ENCODE measurements at regions not wholly inside any gene's neighbourhood (a gene's known extent, or its start where the extent isn't known, plus 50 kb on each side); places are given as distances from the start of the nearest gene placed in this dataset.

- Histone ChIP-seq H3K4me3 (replicated peaks; ENCODE audit: low read depth, low read length) (no peak overlapping the region), H3K27me3 (replicated peaks; ENCODE audit: control insufficient read depth, insufficient read depth, low read length) (no peaks in the 10 kb centered on the region), H3K36me3 (ENCODE audit: control insufficient read depth, insufficient read depth, low read length) (no peaks in the 10 kb centered on the region)
- no peak for DNase-seq (ENCODE audit: extremely low read depth, insufficient read length)
- TF ChIP-seq CTCF (IDR thresholded peaks at IDR 0.05; ENCODE audit: insufficient read depth, low read length, poor library complexity, severe bottlenecking), result no peak
These were observed 152.8 kb upstream of the CTAGE1 start for GRCh38 chr18:22570492-22570891.

DNA sequence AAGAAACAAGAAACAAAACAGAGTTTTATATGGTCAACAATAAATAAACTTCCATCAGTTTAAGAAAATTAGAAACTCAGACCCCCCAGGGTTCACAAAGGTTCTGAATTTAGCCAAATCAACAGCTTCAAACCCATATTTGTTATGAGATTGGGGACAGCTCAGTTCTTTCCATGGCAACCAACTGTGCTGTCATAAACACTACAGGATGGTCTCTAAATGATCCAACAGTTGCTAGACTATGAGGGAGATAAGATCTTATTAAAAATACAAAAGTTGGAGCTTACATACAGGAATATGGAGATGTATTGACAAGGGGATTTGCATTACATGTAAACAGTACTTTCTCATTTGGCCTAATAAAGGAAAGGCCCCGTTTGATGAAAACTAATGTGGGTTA lies 154.6 kb upstream of the CTAGE1 start:
- TF ChIP-seq CTCF (IDR thresholded peaks at IDR 0.05; ENCODE audit: insufficient read depth, low read length, poor library complexity, severe bottlenecking), result no peak
- H3K36me3 ChIP-seq (ENCODE audit: control insufficient read depth, insufficient read depth, low read length), result no peaks in the 10 kb centered on the region
- no peak overlapping the region for H3K4me3 ChIP-seq (replicated peaks; ENCODE audit: low read depth, low read length)
- H3K27me3 ChIP-seq (replicated peaks; ENCODE audit: control insufficient read depth, insufficient read depth, low read length), result no peaks in the 10 kb centered on the region
- no peak for DNase-seq (ENCODE audit: extremely low read depth, insufficient read length)

DNA sequence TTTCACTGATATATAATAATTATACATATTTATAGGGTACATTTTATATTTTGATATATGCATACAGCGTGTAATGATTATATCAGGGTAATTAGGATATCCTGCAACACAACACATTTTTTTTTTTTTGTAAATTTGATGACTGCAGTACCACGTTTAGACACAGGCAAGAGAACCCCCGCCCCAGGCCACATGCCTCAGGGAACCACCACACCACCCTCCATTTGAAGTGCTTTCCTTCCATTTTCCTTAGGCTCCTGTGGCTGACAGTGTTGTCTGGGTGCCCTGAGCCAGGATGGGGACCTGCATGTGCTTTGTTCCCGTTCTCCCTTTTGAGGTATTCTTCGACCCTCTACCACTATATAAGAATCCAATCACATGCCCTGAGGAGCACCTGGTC lies 161.6 kb upstream of the CTAGE1 start:
- DNase-seq (ENCODE audit: extremely low read depth, insufficient read length), result no peak
- no peak for TF ChIP-seq CTCF (IDR thresholded peaks at IDR 0.05; ENCODE audit: insufficient read depth, low read length, poor library complexity, severe bottlenecking)
- Histone ChIP-seq H3K36me3 (ENCODE audit: control insufficient read depth, insufficient read depth, low read length) (no peaks in the 10 kb centered on the region), H3K4me3 (replicated peaks; ENCODE audit: low read depth, low read length) (no peak overlapping the region), H3K27me3 (replicated peaks; ENCODE audit: control insufficient read depth, insufficient read depth, low read length) (no peaks in the 10 kb centered on the region)

DNA sequence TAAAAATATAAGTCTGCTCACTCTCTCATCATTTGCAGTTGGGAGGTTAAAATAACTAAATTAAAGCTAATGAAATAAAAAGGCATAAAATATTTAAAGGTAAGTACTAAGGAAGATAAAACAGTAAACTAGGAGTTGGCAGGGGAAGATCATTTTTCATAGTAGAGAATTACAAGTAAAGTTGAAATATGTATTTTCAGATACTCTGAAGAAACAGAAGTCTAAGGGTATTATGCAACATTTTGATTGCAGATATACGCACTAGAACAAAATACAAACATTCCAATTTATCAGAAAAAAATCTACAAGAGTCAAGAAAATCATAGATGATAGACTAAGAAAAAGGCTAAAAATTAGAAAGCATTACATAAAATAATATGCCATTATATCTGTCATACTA lies 167.6 kb upstream of the CTAGE1 start:
- no peak for TF ChIP-seq CTCF (IDR thresholded peaks at IDR 0.05; ENCODE audit: insufficient read depth, low read length, poor library complexity, severe bottlenecking)
- H3K36me3 ChIP-seq (ENCODE audit: control insufficient read depth, insufficient read depth, low read length), result no peaks in the 10 kb centered on the region
- H3K4me3 ChIP-seq (replicated peaks; ENCODE audit: low read depth, low read length), result no peak overlapping the region
- no peaks in the 10 kb centered on the region for H3K27me3 ChIP-seq (replicated peaks; ENCODE audit: control insufficient read depth, insufficient read depth, low read length)
- DNase-seq (ENCODE audit: extremely low read depth, insufficient read length), result no peak

- DNase-seq (ENCODE audit: extremely low read depth, insufficient read length), result no peak
- no peaks in the 10 kb centered on the region for H3K36me3 ChIP-seq (ENCODE audit: control insufficient read depth, insufficient read depth, low read length)
- no peak for TF ChIP-seq CTCF (IDR thresholded peaks at IDR 0.05; ENCODE audit: insufficient read depth, low read length, poor library complexity, severe bottlenecking)
- no peak overlapping the region for H3K4me3 ChIP-seq (replicated peaks; ENCODE audit: low read depth, low read length)
- H3K27me3 ChIP-seq (replicated peaks; ENCODE audit: control insufficient read depth, insufficient read depth, low read length), result no peaks in the 10 kb centered on the region
These were observed 168.1 kb upstream of the CTAGE1 start for GRCh38 chr18:22585821-22586220.

GRCh38 chr18:22591222-22591621 lies 173.5 kb upstream of the CTAGE1 start:
- no peaks in the 10 kb centered on the region for H3K27me3 ChIP-seq (replicated peaks; ENCODE audit: control insufficient read depth, insufficient read depth, low read length)
- H3K4me3 ChIP-seq (replicated peaks; ENCODE audit: low read depth, low read length), result no peak overlapping the region
- DNase-seq (ENCODE audit: extremely low read depth, insufficient read length), result no peak
- TF ChIP-seq CTCF (IDR thresholded peaks at IDR 0.05; ENCODE audit: insufficient read depth, low read length, poor library complexity, severe bottlenecking), result no peak
- H3K36me3 ChIP-seq (ENCODE audit: control insufficient read depth, insufficient read depth, low read length), result no peaks in the 10 kb centered on the region
